ENCODE measurements at regions not wholly inside any gene's neighbourhood (a gene's known extent, or its start where the extent isn't known, plus 50 kb on each side); places are given as distances from the start of the nearest gene placed in this dataset.

GRCh38 chr14:85084344-85084743, 445.6 kb upstream of the FLRT2 start:
- no peak for TF ChIP-seq MAX (IDR thresholded peaks at IDR 0.05)
- TF ChIP-seq POLR2A (IDR thresholded peaks at IDR 0.05; ENCODE audit: low read length): no peak
- TF ChIP-seq CTCF (IDR thresholded peaks at IDR 0.05): no peak
